ENCODE measurements at regions not wholly inside any gene's neighbourhood (a gene's known extent, or its start where the extent isn't known, plus 50 kb on each side); places are given as distances from the start of the nearest gene placed in this dataset.

GRCh38 chr14:101006008-101006407 is 102.5 kb upstream of the RTL1 start:
- TF ChIP-seq POLR2A (IDR thresholded peaks at IDR 0.05; ENCODE audit: low read depth, low read length) (no peak), POLR2AphosphoS5 (IDR thresholded peaks at IDR 0.05; ENCODE audit: low read depth, low read length) (no peak), TAF1 (IDR thresholded peaks at IDR 0.05; ENCODE audit: borderline replicate concordance, low read depth, low read length) (no peak)

Data from GM12892 (cell line).